Fibroblast of skin of back (primary cell): ENCODE measurements at regions not wholly inside any gene's neighbourhood (a gene's known extent, or its start where the extent isn't known, plus 50 kb on each side); places are given as distances from the start of the nearest gene placed in this dataset.
"Not testable (repeated sequence)": the region's sequence is repeated elsewhere in the genome, so short reads cannot be mapped to it uniquely, and the experiment has no call there.

Experiments
- DNase-seq: peaks from one replicate; pipeline ENCODE4 v3.0.0-alpha.2; 2013

GRCh38 chr1:183753464-183753891 lies 51.4 kb upstream of the RGL1 start:
- no peak for DNase-seq

- DNase-seq = no peak
Observed at GRCh38 chr1:183744132-183744913, 60.6 kb upstream of the RGL1 start.

- no peak for DNase-seq
Observed at GRCh38 chr1:183742355-183742754, 62.6 kb upstream of the RGL1 start.

- DNase-seq = no peak
Observed at GRCh38 chr1:183739741-183740271, 65.1 kb upstream of the RGL1 start.

GRCh38 chr1:183739082-183739481 lies 65.8 kb upstream of the RGL1 start:
- no peak for DNase-seq

GRCh38 chr1:183737916-183738315 lies 67.0 kb upstream of the RGL1 start:
- not testable (repeated sequence) for DNase-seq

- DNase-seq = no peak
Observed at GRCh38 chr1:183736343-183736742, 68.6 kb upstream of the RGL1 start.

- no peak for DNase-seq
Observed at GRCh38 chr1:183735069-183735860, 69.7 kb upstream of the RGL1 start.

- no peak for DNase-seq
Observed at GRCh38 chr1:183734543-183735036, 70.3 kb upstream of the RGL1 start.

- no peak for DNase-seq
Observed at GRCh38 chr1:183733715-183734114, 71.2 kb upstream of the RGL1 start.

GRCh38 chr1:183732236-183732880 lies 72.6 kb upstream of the RGL1 start:
- DNase-seq = no peak

- no peak for DNase-seq
Observed at GRCh38 chr1:183730886-183731573, 73.9 kb upstream of the RGL1 start.

- no peak for DNase-seq
Observed at GRCh38 chr1:183730107-183730724, 74.7 kb upstream of the RGL1 start.

- DNase-seq = no peak
Observed at GRCh38 chr1:183726825-183727224, 73.7 kb upstream of the APOBEC4 start.

GRCh38 chr1:183724350-183725042 lies 71.4 kb upstream of the APOBEC4 start:
- DNase-seq = no peak

GRCh38 chr1:183723571-183723970 lies 70.5 kb upstream of the APOBEC4 start:
- no peak for DNase-seq

GRCh38 chr1:183721041-183721440 lies 67.9 kb upstream of the APOBEC4 start:
- no peak for DNase-seq

GRCh38 chr1:183720028-183720427 lies 66.9 kb upstream of the APOBEC4 start:
- no peak for DNase-seq

GRCh38 chr1:183719289-183719688 lies 66.2 kb upstream of the APOBEC4 start:
- DNase-seq = no peak

GRCh38 chr1:183716286-183716685 lies 63.2 kb upstream of the APOBEC4 start:
- DNase-seq = no peak

- DNase-seq = peak; percentile 65
Observed at GRCh38 chr1:183711741-183712361, 58.7 kb upstream of the APOBEC4 start.
